NB4 (cell line): ENCODE measurements at regions not wholly inside any gene's neighbourhood (a gene's known extent, or its start where the extent isn't known, plus 50 kb on each side); places are given as distances from the start of the nearest gene placed in this dataset.

Source experiments
- DNase-seq: peaks from one replicate; pipeline ENCODE4 v3.0.0; 2010; ENCODE audit warnings: low read depth
- H3K4me3 ChIP-seq: one replicate; pipeline ENCODE4 v1.5.1; 2011; ENCODE audit warnings: mild to moderate bottlenecking, low read depth, low read length, moderate library complexity
- MYC ChIP-seq: IDR thresholded peaks from 2 replicates; pipeline ENCODE4 v1.6.1; 2011; ENCODE audit warnings: low read depth, low read length
- POLR2A ChIP-seq: IDR thresholded peaks from 2 replicates; pipeline ENCODE4 v1.6.1; 2011; ENCODE audit warnings: mild to moderate bottlenecking; ENCODE audit not compliant: insufficient read length; ENCODE audit errors: extremely low read depth
- TF ChIP-seq, protein P1 (sequence below): IDR thresholded peaks from 2 replicates; pipeline ENCODE4 v1.6.1; 2011; ENCODE audit warnings: low read depth, low read length
- TF ChIP-seq, protein P2 (sequence below): IDR thresholded peaks from one replicate; pipeline ENCODE4 v1.5.1; 2012; ENCODE audit warnings: low read depth, low read length

DNA sequence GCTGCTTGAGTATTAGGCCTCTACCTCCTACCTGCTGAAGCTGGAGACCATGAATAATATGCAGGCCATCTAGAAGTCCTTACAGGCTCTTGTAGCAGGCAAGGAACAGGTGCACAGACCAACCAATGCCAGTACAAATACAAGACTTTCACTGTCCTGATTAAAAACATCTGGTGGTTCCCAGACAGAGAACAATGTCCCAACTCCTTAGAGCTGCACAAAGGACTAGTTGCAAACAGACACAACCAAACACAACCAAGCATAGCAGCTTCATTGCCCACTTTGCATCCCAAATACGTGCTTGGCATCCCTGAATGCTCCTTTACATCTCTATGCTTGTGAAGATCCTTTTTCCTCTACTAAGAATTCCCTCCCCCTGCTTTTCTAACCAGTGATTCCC lies 98.1 kb upstream of the CXADR start:
- DNase-seq: no peak
- no peak for TF ChIP-seq POLR2A
- TF ChIP-seq MYC: no peak
- TF ChIP-seq, protein P1, sequence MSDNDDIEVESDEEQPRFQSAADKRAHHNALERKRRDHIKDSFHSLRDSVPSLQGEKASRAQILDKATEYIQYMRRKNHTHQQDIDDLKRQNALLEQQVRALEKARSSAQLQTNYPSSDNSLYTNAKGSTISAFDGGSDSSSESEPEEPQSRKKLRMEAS: no peak
- TF ChIP-seq, protein P2, sequence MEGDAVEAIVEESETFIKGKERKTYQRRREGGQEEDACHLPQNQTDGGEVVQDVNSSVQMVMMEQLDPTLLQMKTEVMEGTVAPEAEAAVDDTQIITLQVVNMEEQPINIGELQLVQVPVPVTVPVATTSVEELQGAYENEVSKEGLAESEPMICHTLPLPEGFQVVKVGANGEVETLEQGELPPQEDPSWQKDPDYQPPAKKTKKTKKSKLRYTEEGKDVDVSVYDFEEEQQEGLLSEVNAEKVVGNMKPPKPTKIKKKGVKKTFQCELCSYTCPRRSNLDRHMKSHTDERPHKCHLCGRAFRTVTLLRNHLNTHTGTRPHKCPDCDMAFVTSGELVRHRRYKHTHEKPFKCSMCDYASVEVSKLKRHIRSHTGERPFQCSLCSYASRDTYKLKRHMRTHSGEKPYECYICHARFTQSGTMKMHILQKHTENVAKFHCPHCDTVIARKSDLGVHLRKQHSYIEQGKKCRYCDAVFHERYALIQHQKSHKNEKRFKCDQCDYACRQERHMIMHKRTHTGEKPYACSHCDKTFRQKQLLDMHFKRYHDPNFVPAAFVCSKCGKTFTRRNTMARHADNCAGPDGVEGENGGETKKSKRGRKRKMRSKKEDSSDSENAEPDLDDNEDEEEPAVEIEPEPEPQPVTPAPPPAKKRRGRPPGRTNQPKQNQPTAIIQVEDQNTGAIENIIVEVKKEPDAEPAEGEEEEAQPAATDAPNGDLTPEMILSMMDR: no peak
- H3K4me3 ChIP-seq: no peak overlapping the region

DNA sequence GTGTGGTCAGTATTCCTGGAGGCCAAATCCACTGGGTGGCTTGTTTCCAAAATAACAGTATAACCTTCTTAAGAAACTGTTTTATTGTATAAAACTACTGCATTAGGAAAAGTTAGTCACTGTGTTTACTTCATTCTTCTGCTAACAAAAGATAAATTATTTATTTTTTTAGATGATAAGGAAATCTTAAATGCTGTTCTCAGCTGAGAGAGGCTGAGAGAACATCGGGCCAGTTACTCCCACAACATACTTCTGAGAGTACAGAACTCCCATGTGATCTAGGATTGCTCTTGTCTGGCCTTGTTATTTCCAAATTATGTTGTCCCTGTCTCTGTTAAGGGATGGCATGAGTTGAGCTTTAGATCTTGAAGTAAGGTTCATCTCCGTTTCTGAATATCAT lies 96.7 kb upstream of the CXADR start:
- DNase-seq: no peak
- TF ChIP-seq, protein P1: no peak
- TF ChIP-seq POLR2A (no peak), MYC (no peak)
- TF ChIP-seq, protein P2: no peak
- no peak overlapping the region for H3K4me3 ChIP-seq

DNA sequence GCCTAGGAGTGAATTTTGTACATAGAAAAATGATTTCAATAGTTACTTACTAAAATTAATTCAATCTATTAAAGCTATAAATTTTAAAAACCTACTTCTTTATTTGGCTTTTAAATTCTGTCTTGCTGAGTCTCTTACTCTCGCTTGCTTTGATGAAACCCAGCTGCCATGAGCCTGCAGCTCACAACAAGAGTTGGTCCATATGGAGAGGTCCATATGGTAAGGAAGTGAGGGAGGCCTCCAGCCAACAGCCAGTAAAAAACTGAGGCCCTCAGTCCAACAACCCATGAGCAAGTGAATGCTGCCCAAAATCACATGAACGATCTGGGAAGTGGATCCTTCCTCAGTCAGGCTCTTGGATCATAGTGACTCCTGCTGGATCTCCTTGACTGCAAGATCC lies 89.9 kb upstream of the CXADR start:
- TF ChIP-seq, protein P2: no peak
- TF ChIP-seq, protein P1: no peak
- TF ChIP-seq MYC: no peak
- TF ChIP-seq POLR2A: no peak

DNA sequence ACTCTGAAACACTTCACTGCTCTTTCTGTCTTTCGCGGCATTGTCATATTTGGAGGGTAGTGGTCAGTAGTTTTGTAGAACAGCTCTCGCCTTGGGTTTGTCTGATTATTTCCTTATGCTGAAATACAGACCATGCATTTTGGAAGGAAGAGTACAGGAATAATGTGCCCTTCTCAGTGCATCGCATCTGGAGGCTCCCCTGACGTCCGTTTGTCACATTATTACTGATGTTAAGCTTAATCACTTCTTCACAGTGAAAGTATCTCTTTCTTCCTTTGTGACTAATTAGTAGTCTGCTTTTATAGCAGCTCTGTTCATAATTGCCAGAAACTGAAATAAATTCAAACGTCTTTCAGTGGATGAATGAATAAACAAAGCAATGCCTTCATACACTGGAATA lies 85.7 kb upstream of the CXADR start:
- no peak for DNase-seq
- no peak for TF ChIP-seq MYC
- TF ChIP-seq, protein P1: no peak
- H3K4me3 ChIP-seq: no peak overlapping the region

More for the DNA sequence above, 89.9 kb upstream of the CXADR start:
- no peak overlapping the region for H3K4me3 ChIP-seq
- no peak for DNase-seq

DNA sequence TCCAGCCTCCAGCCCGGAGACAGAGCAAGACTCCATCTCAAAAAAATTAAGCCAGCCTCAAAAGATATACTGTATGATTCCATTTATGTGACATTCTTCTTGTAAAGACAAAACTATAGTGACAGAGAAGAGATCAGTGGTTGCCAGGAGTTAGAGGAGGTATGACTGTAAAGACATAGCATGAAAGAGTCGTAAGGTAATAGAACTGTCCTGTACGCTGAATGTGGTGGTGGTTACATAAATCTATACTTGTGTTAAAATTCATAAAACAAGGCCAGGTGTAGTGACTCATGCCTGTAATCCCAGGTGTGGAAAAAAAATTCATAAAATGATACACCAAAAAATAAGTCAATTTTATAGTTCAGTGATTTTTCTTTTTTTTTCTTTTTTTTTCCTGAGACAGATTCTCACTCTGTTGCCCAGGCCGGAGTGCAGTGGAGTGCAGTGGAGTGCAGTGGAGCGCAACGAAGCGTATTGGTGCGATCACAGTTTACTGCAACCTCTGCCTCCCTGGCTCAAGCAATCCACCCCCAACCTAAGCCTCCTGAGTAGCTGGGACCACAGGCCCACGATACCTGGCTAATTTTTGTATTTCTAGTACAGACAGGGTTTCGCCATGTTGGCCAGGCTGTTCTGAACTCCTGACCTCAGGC lies 84.9 kb upstream of the CXADR start:
- TF ChIP-seq, protein P1: no peak
- TF ChIP-seq POLR2A (no peak), MYC (no peak)
- TF ChIP-seq, protein P2: no peak
- DNase-seq: no peak
- H3K4me3 ChIP-seq: no peak overlapping the region

DNA sequence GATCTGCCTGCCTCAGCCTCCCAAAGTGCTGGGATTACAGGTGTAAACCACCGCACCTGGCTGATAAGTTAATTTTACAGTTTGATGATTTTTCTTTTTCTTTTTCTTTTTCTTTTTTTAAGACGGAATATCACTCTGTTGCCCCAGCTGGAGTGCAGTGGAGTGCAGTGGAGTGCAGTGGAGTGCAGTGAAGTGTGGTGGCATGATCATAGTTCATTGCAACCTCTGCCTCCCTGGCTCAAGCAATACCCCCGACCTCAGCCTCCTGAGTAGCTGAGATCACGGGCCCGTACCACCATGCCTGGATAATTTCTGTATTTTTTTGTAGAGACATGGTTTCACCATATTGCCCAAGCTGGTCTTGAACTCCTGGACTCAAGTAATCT lies 84.4 kb upstream of the CXADR start:
- no peak for DNase-seq
- no peak overlapping the region for H3K4me3 ChIP-seq
- TF ChIP-seq, protein P2: no peak
- TF ChIP-seq MYC (no peak), POLR2A (no peak)
- TF ChIP-seq, protein P1: no peak
